NCI-H2171 (cell line): ENCODE measurements at regions not wholly inside any gene's neighbourhood (a gene's known extent, or its start where the extent isn't known, plus 50 kb on each side); places are given as distances from the start of the nearest gene placed in this dataset.

Experiments
- DNase-seq: peaks from one replicate; lab custom pipeline; 2025; lab: John Stamatoyannopoulos, UW

GRCh38 chr21:24894324-24894723, 713.0 kb downstream of the MRPL39 start:
- DNase-seq, result no peak

GRCh38 chr21:24890021-24890420, 717.3 kb downstream of the MRPL39 start:
- DNase-seq, result no peak

GRCh38 chr21:24881506-24881905, 725.8 kb downstream of the MRPL39 start:
- DNase-seq, result no peak

- no peak for DNase-seq
Measured at GRCh38 chr21:24870633-24871032, 736.6 kb downstream of the MRPL39 start.

- no peak for DNase-seq
Measured at GRCh38 chr21:24869862-24870261, 737.4 kb downstream of the MRPL39 start.

- DNase-seq, result no peak
Measured at GRCh38 chr21:24868117-24868516, 739.2 kb downstream of the MRPL39 start.

- no peak for DNase-seq
Measured at GRCh38 chr21:24861471-24861870, 745.8 kb downstream of the MRPL39 start.

GRCh38 chr21:24856326-24856725, 751.0 kb downstream of the MRPL39 start:
- DNase-seq, result no peak

GRCh38 chr21:24852610-24853195, 754.6 kb downstream of the MRPL39 start:
- no peak for DNase-seq

- no peak for DNase-seq
Measured at GRCh38 chr21:24850121-24850520, 757.2 kb downstream of the MRPL39 start.

GRCh38 chr21:24844671-24845070, 762.6 kb downstream of the MRPL39 start:
- DNase-seq, result no peak

- DNase-seq, result no peak
Measured at GRCh38 chr21:24840287-24840686, 767.0 kb downstream of the MRPL39 start.

- DNase-seq, result no peak
Measured at GRCh38 chr21:24832961-24833360, 774.3 kb downstream of the MRPL39 start.

- no peak for DNase-seq
Measured at GRCh38 chr21:24829397-24829796, 777.9 kb downstream of the MRPL39 start.

- DNase-seq, result no peak
Measured at GRCh38 chr21:24826822-24827221, 780.5 kb downstream of the MRPL39 start.

GRCh38 chr21:24825348-24825747, 781.9 kb downstream of the MRPL39 start:
- DNase-seq, result no peak

GRCh38 chr21:24824209-24824608, 783.1 kb downstream of the MRPL39 start:
- DNase-seq, result no peak

GRCh38 chr21:24823247-24823646, 784.0 kb downstream of the MRPL39 start:
- DNase-seq, result no peak

- peak; percentile 33 for DNase-seq
Measured at GRCh38 chr21:24785033-24785432, 822.2 kb downstream of the MRPL39 start.

GRCh38 chr21:24781146-24781545, 826.1 kb downstream of the MRPL39 start:
- no peak for DNase-seq

- no peak for DNase-seq
Measured at GRCh38 chr21:24759348-24760075, 847.8 kb downstream of the MRPL39 start.

GRCh38 chr21:24738063-24738462, 869.2 kb downstream of the MRPL39 start:
- no peak for DNase-seq

- DNase-seq, result no peak
Measured at GRCh38 chr21:24737296-24737850, 869.9 kb downstream of the MRPL39 start.

GRCh38 chr21:24730661-24731060, 876.6 kb downstream of the MRPL39 start:
- DNase-seq, result no peak
